ENCODE measurements at regions not wholly inside any gene's neighbourhood (a gene's known extent, or its start where the extent isn't known, plus 50 kb on each side); places are given as distances from the start of the nearest gene placed in this dataset.

- TF ChIP-seq CTCF (IDR thresholded peaks at IDR 0.05; ENCODE audit: insufficient read depth, low read depth, low read length): no peak
- no peak for TF ChIP-seq EZH2 (IDR thresholded peaks at IDR 0.05; ENCODE audit: insufficient read depth, low read length)
Measured at GRCh38 chr13:67464154-67464553, 234.0 kb upstream of the PCDH9 start.
